Upper lobe of left lung (tissue), 4 donors: ENCODE measurements at regions not wholly inside any gene's neighbourhood (a gene's known extent, or its start where the extent isn't known, plus 50 kb on each side); places are given as distances from the start of the nearest gene placed in this dataset.

Source experiments
- EP300 ChIP-seq, 4 donors: sonication (generic); formaldehyde crosslinking; IDR thresholded peaks; one replicate each; pipeline ENCODE4 v1.5.1; 2017; ENCODE audit warnings: antibody characterized with exemption in 4 of 4, control low read depth in 2 of 4
- POLR2A ChIP-seq, 4 donors: fragments of 450-650 bp; IDR thresholded peaks; one replicate each; pipeline ENCODE4 v1.5.1; 2016 to 2017; ENCODE audit warnings: antibody characterized with exemption in 4 of 4, mild to moderate bottlenecking in 2 of 4
- POLR2AphosphoS5 ChIP-seq, 2 donors: sonication (generic); formaldehyde crosslinking; IDR thresholded peaks; one replicate each; pipeline ENCODE4 v1.5.1; 2017; ENCODE audit warnings: antibody characterized with exemption in 2 of 2
- TF ChIP-seq, protein P1 (sequence below), 6 experiments: fragments of 450-650 bp in 4 of 6; fragments of 200-600 bp in 2 of 6; sonication (generic) in 2 of 6; IDR thresholded peaks; one replicate each; pipeline ENCODE4 v1.5.1; 2016 to 2019; ENCODE audit warnings: antibody characterized with exemption in 6 of 6

DNA sequence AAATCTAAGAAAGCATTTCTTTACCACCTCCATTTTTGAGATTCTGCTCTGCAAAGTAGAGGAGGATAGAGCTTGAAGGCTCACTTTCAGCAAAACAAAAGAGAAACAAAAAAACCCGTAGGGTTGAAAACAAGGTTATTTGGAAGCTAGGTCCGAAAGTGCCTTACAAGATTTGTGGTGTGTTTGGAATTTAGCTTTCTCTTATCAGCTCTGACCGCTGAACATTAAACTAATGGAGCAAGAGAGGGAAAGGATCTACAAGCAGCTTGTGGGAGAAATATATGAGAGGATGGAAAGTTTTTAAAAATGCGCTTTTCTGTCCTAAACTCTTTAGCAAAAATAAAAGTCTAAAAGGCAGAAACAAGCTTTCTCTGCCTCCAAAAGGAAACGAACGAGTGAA is 545.5 kb downstream of the NTRK3 start:
- TF ChIP-seq POLR2A (IDR thresholded peaks at IDR 0.05) (no peak), POLR2AphosphoS5 (IDR thresholded peaks at IDR 0.05) (no peak), EP300 (IDR thresholded peaks at IDR 0.05) (no peak)
- TF ChIP-seq, protein P1, sequence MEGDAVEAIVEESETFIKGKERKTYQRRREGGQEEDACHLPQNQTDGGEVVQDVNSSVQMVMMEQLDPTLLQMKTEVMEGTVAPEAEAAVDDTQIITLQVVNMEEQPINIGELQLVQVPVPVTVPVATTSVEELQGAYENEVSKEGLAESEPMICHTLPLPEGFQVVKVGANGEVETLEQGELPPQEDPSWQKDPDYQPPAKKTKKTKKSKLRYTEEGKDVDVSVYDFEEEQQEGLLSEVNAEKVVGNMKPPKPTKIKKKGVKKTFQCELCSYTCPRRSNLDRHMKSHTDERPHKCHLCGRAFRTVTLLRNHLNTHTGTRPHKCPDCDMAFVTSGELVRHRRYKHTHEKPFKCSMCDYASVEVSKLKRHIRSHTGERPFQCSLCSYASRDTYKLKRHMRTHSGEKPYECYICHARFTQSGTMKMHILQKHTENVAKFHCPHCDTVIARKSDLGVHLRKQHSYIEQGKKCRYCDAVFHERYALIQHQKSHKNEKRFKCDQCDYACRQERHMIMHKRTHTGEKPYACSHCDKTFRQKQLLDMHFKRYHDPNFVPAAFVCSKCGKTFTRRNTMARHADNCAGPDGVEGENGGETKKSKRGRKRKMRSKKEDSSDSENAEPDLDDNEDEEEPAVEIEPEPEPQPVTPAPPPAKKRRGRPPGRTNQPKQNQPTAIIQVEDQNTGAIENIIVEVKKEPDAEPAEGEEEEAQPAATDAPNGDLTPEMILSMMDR (IDR thresholded peaks at IDR 0.05), result no peak
